Uterus (tissue), 2 donors: ENCODE measurements at regions not wholly inside any gene's neighbourhood (a gene's known extent, or its start where the extent isn't known, plus 50 kb on each side); places are given as distances from the start of the nearest gene placed in this dataset.

Experiments used
- CTCF ChIP-seq, 4 experiments: fragments of 200-600 bp in 2 of 4; fragments of 450-650 bp in 2 of 4; sonication (generic) in 2 of 4; IDR thresholded peaks; one replicate each; pipeline ENCODE4 v1.5.1; 2016 to 2019; ENCODE audit warnings: antibody characterized with exemption in 4 of 4, mild to moderate bottlenecking in 2 of 4, moderate library complexity in 1 of 4
- POLR2A ChIP-seq, 2 donors: fragments of 450-650 bp; IDR thresholded peaks; one replicate each; pipeline ENCODE4 v1.6.1; 2016; ENCODE audit warnings: antibody characterized with exemption in 2 of 2, mild to moderate bottlenecking in 1 of 2, moderate library complexity in 1 of 2

GRCh38 chr4:11013094-11013664 lies 328.6 kb upstream of the CLNK start:
- TF ChIP-seq CTCF (IDR thresholded peaks at IDR 0.05) (no peak), POLR2A (IDR thresholded peaks at IDR 0.05) (no peak)
